T-helper 1 cell treated with Interleukin-12 subunit alpha and Interleukin-12 subunit beta and Interleukin-4 antibody, amounts not matched to agents 30 ng/mL and 1 ng/mL, for 36 hours (primary cell): ENCODE measurements at regions not wholly inside any gene's neighbourhood (a gene's known extent, or its start where the extent isn't known, plus 50 kb on each side); places are given as distances from the start of the nearest gene placed in this dataset.
"Not testable (repeated sequence)": the region's sequence is repeated elsewhere in the genome, so short reads cannot be mapped to it uniquely, and the experiment has no call there.

Experiments
- intact Hi-C: fragments of 100-400 bp; cut with micrococcal nuclease; formaldehyde crosslinking; loops from one replicate; pipeline ENCODE4 v1.15.1; 2024

GRCh38 chr15:31585240-31585639 lies 258.6 kb downstream of the KLF13 start:
- intact Hi-C loops: no loop called here

DNA sequence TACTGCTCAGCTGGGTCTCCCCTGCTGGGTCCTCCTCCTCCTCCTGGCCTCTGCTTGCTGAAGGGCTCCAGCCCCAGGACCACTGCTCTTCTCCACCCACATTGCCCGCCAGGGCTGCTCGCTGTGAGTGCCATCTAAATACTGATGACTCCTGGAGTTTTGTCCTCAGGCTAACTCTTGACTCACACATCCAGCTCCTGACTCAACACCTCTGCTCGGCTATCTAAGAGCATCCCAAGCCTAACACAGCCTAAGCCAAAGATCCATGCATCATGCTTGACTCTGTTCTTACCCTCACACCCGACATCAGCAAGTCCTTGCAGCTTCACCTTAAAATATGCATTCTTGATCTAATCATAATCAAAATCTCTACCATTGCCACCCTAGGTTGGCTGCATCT lies 260.2 kb downstream of the KLF13 start:
- intact Hi-C loops: no loop called here

DNA sequence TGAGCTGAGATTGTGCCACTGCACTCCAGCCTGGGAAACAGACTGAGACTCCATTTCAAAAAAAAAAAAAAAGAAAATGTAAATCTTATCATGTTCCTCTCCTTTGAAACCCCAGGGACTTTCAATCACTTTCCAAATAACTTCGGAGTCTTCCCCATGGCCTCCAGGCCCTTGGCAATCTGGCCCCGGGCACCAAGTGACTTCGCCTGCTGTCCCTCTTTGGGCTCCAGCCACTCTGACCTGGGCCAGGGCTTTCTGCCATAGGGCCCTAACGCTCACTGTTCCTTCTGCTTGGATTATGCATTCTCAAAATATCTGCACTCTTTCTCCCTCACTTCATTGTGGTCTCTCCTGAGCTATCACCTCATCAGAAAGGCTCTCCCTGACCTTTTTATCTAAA lies 260.9 kb downstream of the KLF13 start:
- intact Hi-C loops: no loop called here

DNA sequence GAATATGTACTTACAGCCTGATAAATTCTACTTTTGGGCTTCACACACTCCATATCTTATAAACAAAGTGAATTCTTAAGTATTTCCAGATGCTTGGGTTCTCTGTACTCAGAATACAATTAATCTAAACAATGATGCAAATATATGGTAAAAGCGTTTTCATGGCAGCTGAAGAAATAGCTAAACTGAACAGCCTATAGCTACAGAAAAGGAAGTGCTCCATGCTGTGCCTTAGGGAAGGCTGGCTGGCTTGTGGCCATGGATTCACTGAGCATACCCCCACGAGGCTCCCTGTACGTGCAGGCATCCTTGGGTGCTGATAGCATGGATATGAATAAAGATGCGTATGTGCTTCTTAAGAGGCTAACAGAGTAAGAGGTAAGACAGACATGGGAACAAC lies 264.0 kb downstream of the KLF13 start:
- intact Hi-C loops: no loop called here

- intact Hi-C loops: no loop called here
Observed at GRCh38 chr15:31591908-31592307, 265.3 kb downstream of the KLF13 start.

DNA sequence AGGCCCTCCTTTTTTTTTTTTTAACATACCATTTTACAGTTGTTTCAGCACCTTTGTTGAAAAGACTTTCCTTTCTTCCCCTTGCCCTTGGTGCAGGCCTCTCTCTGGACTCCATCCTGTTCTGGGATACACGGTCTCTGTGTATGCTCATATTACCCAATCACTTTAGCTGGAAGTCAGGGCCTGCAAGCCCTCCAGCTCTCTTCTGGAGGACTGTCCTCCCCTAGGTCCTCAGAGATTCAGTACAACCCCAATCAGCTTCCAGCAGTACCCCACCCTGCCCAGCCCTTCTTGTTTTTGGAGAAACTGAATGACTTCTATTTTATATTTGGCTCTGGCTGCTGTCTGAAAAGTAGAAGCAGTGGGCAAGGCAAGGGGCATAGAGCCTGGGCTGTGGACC lies 270.8 kb downstream of the KLF13 start:
- intact Hi-C loops: no loop called here

- intact Hi-C loops: no loop called here
Observed at GRCh38 chr15:31598620-31599019, 272.0 kb downstream of the KLF13 start.

DNA sequence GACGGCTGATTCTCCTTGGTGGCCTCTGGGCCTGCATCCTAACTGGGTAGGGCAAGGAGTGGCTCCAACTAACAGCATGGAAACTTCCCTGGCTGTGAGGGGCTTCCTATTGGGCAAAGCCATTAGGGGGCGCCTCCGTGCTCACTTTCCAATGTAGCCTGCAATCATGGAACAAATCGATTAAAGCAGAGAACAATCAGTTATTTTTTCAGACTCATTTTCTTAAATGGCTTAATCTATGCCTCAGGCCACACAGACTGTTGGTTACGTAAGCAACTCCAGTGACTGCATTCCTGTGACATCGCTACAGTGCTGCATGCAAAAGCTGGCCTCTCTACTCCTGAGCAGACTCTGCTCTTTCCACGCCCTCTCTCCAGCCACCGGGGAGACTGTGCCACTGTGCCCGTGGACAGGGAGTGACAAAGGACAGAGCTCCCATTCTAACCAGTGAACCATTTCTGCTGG lies 278.9 kb downstream of the KLF13 start:
- intact Hi-C loops: no loop called here

- intact Hi-C loops: no loop called here
Observed at GRCh38 chr15:31606194-31606669, 279.6 kb downstream of the KLF13 start.

- intact Hi-C loops: no loop called here
Observed at GRCh38 chr15:31606931-31607497, 280.4 kb downstream of the KLF13 start.

- intact Hi-C loops: no loop called here
Observed at GRCh38 chr15:31607656-31608055, 281.0 kb downstream of the KLF13 start.

DNA sequence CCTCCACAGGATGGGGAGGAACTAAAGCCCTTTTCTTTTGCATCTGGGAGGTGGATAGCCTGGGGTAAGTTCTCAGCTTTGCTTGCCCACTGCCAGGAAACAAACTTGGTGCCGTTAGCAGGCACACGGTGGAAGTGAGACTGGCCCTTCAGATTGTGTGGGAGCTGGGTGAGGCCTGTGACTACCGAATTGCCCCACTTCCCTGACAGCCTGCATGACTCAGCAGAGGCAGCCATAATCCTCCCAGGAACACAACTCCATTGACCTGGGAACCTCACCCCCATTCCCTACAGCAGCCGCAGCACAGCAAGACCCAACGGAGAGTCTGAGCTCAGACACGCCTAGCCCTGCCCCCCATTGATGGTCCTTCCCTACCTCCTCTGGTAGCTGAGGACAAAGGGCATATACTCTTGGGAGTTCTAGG lies 282.6 kb downstream of the KLF13 start:
- intact Hi-C loops: no loop called here

DNA sequence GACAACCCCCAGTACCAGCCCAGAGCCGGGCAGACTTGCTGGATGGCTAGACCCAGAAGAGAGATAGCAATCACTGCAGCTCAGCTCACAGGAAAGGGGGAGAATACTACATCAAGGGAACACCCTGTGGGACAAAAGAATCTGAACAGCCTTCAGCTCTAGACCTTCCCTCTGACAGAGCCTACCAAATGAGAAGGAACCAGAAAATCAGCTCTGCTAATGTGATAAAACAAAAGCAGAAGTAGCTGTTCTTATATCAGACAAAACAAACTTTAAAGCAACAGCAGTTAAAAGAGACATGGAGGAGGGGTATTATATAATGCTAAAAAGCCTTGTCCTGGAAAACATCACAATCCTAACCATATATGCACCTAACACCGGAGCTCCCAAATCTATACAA lies 283.3 kb downstream of the KLF13 start:
- intact Hi-C loops: no loop called here

DNA sequence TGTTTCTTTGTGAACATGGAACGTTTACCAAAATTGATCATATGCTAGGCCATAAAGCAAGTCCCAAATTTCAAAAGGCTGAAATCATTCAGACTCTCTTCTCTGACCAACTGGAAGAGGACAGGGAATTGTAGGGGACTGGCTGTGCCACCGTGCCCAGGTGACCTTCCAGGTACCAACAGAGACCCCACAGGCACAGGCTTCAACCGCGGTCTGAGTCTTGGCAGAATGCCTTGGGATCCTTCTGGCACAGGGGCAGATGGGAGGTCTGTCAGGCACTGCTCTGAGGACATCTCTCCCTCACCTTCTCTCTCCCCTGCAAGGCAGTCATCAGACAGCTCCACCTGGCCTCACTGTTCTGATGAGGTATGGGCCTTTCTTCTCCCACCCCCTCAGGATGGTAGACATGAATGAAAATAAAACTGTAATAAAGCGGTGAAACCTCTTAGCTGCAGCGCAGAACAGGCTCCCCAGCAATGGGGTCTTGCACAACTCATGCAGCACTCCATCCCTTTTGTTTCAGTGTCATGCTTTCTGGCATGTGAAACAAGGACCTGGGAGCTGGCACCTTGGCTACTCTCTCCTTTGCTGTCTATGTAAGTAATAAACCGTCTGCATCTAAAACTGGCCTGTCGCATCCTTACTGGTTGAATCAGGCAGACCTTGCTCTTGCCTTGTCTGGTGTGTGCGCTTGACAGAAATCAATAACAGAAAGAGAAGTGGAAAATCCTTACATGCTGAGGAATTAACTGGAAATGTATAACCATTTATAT lies 289.2 kb downstream of the KLF13 start:
- intact Hi-C loops: no loop called here

GRCh38 chr15:31623297-31623696 lies 296.7 kb downstream of the KLF13 start:
- intact Hi-C loops: not testable (repeated sequence)

DNA sequence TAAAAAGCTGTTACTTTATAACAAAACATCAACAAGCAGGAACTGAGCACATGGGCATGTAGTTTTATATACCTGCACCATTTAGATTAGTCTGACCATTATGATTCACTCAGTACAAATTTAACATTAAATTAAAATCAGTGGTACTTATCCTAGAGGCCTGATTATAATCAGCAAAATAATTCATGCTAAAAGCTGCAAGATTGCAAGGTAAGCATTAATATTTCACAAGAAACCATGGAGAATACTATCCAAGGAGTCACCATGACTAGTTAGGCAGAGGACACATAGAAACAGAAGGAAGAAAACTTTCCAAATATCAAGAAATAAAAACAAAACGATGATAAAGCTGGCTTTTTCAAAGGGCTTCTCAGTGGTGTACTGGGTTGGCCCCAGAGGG lies 297.5 kb downstream of the KLF13 start:
- intact Hi-C loops: not testable (repeated sequence)

DNA sequence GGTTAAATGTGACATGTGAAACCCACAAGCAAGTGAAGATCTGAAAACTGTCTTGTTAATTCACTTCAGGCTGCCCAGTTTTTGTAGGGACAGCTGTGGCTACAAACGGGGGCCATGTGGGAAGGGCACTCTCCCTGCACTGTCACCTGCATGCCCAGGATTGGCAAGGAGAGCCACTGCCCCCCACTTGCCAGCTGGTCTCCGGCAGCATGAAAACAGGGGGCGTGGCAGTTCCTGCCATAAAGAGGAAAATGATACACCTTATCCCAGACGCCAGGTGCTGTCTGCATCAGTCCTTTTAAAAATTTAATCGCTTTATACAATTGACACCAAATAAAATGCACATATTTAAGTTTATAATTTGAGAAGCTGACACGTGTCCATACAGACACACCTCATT lies 309.1 kb downstream of the KLF13 start:
- intact Hi-C loops: not testable (repeated sequence)

DNA sequence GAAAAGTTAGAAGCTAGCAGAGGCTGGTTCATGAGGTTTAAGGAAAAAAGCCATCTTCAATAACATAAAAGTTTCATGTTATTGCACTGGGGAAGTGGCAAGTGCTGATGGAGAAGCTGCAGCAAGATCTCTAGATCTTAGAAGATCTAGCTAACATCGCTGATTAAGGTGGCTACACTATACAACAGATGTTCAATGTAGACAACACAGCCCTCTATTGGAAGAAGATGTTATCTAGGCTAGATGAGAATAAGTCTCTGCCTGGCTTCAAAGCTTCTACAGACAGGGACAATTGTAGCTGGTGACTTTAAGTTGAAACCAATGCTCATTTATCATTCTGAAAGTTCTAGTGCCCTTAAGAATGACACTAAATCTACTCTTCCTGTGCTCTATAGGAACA lies 310.3 kb downstream of the KLF13 start:
- intact Hi-C loops: not testable (repeated sequence)

DNA sequence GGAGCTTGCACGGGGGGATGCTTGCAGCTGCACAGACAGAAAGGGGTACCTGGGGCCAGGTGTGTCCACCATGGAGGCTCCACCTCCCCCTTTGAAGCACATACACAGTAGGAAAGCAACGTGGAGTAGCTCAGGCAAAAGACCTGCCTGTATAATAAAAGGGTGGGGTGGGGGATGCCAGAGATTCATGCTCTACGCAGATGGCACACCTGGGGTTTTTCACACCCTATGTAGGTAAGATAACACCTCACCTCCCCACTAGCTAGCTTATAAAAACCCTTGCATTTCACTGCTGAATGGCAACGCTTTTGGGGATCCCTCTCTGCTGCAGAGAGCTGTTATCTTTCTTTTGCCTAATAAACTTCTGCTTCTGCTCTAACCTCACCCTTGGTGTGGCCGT lies 317.3 kb downstream of the KLF13 start:
- intact Hi-C loops: loop anchor here (10.0 kb wide), 1 partner anchor 331 kb away; no protein-coding TSS in a partner anchor

DNA sequence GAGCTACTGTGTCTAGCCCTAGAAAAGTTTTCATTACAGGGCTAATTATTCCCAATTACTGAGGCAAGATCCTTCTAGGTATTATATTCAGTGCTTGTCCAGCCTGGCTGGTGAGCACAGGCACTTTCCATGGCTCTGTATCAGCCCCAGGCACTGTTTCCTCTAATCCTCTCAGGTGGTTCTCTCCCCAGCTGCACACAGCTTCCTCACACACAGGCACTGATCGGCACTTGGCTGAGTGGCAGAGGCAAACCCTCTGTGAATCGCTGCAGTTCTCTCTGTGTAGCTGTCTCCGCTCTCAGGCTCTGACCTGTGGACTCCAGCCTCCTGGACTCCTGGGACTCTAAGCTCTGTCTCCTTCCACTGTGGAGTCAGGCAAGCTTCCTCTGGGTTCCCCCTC lies 318.1 kb downstream of the KLF13 start:
- intact Hi-C loops: loop anchor here (5.0 to 10.0 kb wide), 2 partner anchors 223 to 330 kb away; no protein-coding TSS in a partner anchor

GRCh38 chr15:31647337-31647826 lies 320.7 kb downstream of the KLF13 start:
- intact Hi-C loops: loop anchor here (5.0 to 10.0 kb wide), 2 partner anchors 220 to 327 kb away; no protein-coding TSS in a partner anchor

GRCh38 chr15:31649634-31650033 lies 323.0 kb downstream of the KLF13 start:
- intact Hi-C loops: loop anchor here (5.0 to 10.0 kb wide), 2 partner anchors 218 to 325 kb away; no protein-coding TSS in a partner anchor
